Endometrium (tissue), 2 donors: ENCODE measurements at regions not wholly inside any gene's neighbourhood (a gene's known extent, or its start where the extent isn't known, plus 50 kb on each side); places are given as distances from the start of the nearest gene placed in this dataset.
"Not testable (repeated sequence)": the region's sequence is repeated elsewhere in the genome, so short reads cannot be mapped to it uniquely, and the experiment has no call there.

ENCODE experiments used
- FAIRE-seq: peaks from 2 replicates; lab custom pipeline; 2012; peaks lifted over from hg19 to GRCh38; lab: Jason Lieb, UNC
- donor health status: control.
- donor health status: control.

- no peak for FAIRE-seq
These were observed 353.5 kb upstream of the GOT2 start for GRCh38 chr16:59087641-59088040.

- no peak for FAIRE-seq
These were observed 333.1 kb upstream of the GOT2 start for GRCh38 chr16:59067205-59067604.

- FAIRE-seq = no peak
These were observed 326.1 kb upstream of the GOT2 start for GRCh38 chr16:59060207-59060606.

- no peak for FAIRE-seq
These were observed 324.1 kb upstream of the GOT2 start for GRCh38 chr16:59058250-59058649.

GRCh38 chr16:59053911-59054310 is 319.8 kb upstream of the GOT2 start:
- FAIRE-seq = no peak

- no peak for FAIRE-seq
These were observed 318.1 kb upstream of the GOT2 start for GRCh38 chr16:59052231-59052630.

GRCh38 chr16:59048876-59049275 is 314.8 kb upstream of the GOT2 start:
- FAIRE-seq = no peak

- FAIRE-seq = no peak
These were observed 313.0 kb upstream of the GOT2 start for GRCh38 chr16:59047114-59047513.

GRCh38 chr16:59046335-59046734 is 312.2 kb upstream of the GOT2 start:
- no peak for FAIRE-seq

GRCh38 chr16:59045501-59045900 is 311.4 kb upstream of the GOT2 start:
- FAIRE-seq = no peak

GRCh38 chr16:59044616-59045015 is 310.5 kb upstream of the GOT2 start:
- no peak for FAIRE-seq

- no peak for FAIRE-seq
These were observed 308.2 kb upstream of the GOT2 start for GRCh38 chr16:59042301-59042700.

GRCh38 chr16:59039066-59039720 is 305.1 kb upstream of the GOT2 start:
- FAIRE-seq = no peak

- FAIRE-seq = no peak
These were observed 296.9 kb upstream of the GOT2 start for GRCh38 chr16:59030923-59031485.

- no peak for FAIRE-seq
These were observed 287.6 kb upstream of the GOT2 start for GRCh38 chr16:59021751-59022150.

GRCh38 chr16:59013930-59014329 is 279.8 kb upstream of the GOT2 start:
- FAIRE-seq = no peak

- no peak for FAIRE-seq
These were observed 265.6 kb upstream of the GOT2 start for GRCh38 chr16:58999762-59000161.

- not testable (repeated sequence) for FAIRE-seq
These were observed 258.6 kb upstream of the GOT2 start for GRCh38 chr16:58992755-58993154.

GRCh38 chr16:58983181-58983965 is 249.3 kb upstream of the GOT2 start:
- not testable (repeated sequence) for FAIRE-seq

- no peak for FAIRE-seq
These were observed 236.7 kb upstream of the GOT2 start for GRCh38 chr16:58970775-58971174.

- no peak for FAIRE-seq
These were observed 229.4 kb upstream of the GOT2 start for GRCh38 chr16:58963479-58963878.

GRCh38 chr16:58962811-58963210 is 228.7 kb upstream of the GOT2 start:
- no peak for FAIRE-seq

GRCh38 chr16:58960484-58960883 is 226.4 kb upstream of the GOT2 start:
- no peak for FAIRE-seq

GRCh38 chr16:58960034-58960433 is 225.9 kb upstream of the GOT2 start:
- no peak for FAIRE-seq
